A172 (cell line): ENCODE measurements at regions not wholly inside any gene's neighbourhood (a gene's known extent, or its start where the extent isn't known, plus 50 kb on each side); places are given as distances from the start of the nearest gene placed in this dataset.

Experiments
- DNase-seq: peaks from one replicate; pipeline ENCODE4 v3.0.0-alpha.2; 2015; ENCODE audit warnings: low spot score

DNA sequence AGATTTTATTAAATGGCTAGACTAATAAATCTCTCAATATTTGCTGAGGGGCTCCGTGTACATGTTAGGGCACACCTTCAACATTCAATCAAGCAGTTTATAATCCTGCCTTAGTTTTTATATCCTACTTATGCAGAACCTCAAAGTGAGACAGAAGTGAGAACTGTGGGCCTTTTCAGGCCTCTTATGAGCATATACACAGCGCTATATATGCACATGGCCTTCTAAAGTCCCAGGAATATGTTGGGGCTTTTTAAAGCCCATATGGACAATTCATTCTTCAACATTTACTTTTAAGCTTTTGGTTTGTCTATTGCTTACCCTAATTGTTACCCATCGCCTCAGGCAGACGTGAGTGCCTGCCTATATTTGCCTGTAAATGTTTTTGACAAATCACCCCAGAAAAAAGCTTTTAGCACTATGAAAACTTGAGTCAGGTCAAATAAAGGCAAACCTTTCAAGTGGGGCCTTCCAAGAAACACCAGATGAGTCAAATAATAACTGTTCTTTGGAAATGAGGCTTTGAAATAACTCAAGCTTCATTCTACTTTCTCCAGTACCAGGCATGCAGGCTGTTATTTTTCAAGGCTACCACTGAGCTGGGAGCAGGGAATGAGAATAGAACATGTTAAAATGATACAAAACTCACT lies 58.2 kb downstream of the ESM1 start:
- no peak for DNase-seq

DNA sequence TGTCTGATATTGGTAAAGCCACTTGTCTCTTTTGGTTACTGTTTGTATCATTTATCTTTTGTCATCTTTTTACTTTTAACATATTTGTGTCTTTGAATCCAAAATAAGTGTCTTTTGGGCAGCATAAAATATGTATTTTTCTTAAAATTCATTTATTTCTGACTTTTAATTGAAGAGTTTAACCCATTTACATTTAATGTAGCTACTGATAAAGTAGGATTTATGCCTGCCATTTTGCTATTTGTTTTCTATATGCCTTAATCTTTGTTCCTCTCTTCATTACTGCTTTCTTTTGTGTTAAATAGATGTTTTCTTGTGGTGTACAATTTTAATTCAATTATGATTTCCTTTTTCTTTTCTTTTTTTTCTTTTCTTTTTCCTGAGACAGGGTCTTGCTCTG lies 60.9 kb downstream of the ESM1 start:
- DNase-seq = no peak

- no peak for DNase-seq
Observed at GRCh38 chr5:54917323-54917722, 68.1 kb downstream of the ESM1 start.

DNA sequence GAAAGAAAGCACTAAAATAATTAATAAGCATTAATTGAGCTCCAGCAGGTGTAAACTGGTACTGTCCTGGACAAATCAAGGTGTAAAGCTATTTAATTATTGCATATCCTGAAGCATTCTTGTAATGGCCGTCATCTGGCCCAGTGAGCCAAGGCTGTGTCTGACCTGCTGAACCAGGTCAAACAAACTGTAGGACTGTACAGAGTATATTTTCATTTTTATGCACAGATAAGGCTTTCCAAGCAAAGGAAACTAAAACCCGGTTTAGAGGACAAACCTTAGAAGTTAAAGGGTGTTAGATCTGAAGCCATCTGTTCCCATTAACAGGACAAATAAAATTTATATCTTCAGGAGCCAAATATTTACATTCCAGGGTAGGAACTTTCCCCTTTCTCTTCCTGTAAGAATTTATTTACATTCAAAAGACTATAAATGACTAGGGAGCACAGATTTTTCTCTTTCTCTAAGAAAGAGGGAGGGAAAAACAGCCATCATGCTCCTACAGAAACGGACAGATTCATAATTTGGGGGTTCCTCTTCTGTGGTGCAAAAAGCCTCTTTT lies 69.8 kb downstream of the ESM1 start:
- DNase-seq = no peak

- no peak for DNase-seq
Observed at GRCh38 chr5:54912021-54912420, 73.4 kb downstream of the ESM1 start.

GRCh38 chr5:54909911-54910870 lies 75.2 kb downstream of the ESM1 start:
- DNase-seq = peak; percentile 10

DNA sequence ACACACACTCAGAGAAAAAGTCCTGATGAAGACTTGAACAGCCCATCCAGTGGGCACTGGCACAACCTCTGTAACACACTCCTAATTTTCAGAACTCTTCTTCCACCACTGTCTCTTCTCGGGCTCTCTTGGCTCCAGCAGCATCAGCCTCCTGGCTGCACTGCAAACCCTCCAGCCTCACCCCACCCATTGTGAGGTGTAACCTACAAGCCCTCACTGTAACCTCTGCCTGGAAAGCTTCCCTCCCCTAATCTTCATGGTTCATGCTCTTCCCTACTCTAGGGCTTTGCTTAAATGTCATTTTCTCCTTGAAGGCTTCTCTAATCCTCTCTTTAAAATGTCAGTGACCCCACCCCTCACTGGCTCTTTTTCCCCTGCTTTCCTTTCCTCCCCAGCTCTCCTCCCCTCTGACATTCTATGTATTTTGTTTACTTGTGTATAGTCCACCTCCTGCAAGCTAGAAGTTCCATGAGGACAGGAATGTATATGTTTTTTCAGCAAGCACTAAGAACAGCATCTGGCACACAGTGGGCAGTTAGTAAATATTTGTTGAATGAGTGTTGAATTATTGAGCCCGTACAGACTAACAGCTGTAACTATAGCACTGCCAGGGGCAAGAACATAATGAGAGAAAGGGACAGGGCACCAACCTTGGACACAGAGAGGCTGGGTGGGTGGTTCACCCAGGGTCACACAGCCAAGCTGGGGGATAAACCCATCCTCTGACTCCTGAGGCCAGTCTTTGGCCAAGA lies 76.4 kb downstream of the ESM1 start:
- no peak for DNase-seq

DNA sequence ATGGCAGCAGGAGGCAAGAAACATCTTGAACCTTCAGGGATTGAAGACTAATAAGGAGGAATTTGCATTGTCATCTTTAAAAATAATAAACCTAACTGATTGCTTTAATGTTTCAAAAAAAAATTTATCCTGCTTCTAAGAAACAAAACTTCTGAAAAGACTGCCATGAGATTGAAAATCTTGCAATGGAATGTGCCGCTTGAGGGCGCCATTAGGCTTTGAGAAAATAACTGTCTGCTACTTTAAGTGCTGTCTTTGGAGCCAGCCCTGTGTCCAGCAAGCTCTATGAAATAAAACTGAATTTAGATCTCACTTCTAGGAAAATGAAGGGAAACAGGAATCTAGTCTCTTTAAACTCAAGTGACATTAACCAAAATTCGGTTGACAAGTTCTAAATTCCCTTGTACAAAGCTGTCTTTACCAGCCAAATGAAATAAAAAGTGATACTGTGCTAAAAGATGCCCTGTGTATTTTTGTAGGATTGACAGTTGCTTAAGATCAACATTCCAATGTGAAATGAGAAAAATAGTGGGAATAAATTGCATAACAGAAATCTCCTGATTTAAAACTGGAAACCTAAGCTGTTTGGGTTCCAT lies 79.4 kb downstream of the ESM1 start:
- peak; percentile 64 for DNase-seq

GRCh38 chr5:54905246-54905795 lies 80.1 kb downstream of the ESM1 start:
- no peak for DNase-seq

DNA sequence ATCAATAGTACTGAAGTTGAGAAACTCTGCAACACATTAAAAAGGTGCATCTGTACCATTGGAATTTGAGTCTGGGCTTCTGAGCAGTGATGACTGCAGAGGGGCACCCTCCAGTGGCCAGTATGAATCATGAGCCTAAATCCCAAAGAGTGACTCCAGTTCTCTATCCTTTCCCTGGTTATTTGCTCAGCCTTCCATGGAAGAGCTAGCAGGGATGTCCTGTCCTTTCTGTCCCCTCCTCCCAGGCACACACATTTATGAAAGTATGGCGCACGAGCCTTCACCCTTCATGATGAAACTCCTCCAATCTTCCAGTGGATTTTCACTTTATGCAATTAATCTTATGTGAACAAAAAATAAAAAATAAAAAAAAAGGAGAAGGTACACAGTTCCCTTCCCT lies 81.0 kb downstream of the ESM1 start:
- DNase-seq = peak; percentile 59

DNA sequence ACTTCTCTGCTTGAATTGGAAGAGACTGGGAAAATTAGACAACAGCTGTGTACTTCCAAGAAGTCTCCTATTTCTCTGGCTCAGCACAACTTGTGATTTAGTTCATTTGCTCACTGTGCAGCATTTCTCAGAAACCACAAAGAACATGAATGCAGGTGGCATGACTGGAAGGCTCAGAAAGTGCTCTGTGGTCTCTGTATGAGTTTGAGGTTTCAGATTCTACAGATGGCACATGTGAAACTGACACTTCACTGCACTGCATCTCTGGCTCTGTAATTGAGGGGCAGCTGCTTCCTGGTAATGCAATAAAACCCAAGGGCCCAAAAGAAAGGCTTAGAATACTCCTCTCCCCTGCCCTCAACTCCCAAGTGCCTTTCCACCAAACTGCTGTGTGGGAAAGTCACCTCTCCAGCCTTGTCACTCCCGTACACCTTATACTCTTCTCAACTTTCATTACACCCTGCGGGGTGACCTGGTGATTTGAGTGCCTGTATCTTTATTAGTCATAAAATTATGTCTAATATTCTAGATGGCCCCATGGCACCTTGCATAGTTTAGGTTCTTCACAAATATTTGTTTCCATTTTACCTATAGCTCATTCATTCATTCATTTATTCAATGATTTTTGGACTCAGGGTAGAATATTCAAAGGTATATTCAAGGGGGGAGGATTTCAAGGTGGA lies 82.5 kb downstream of the ESM1 start:
- no peak for DNase-seq

DNA sequence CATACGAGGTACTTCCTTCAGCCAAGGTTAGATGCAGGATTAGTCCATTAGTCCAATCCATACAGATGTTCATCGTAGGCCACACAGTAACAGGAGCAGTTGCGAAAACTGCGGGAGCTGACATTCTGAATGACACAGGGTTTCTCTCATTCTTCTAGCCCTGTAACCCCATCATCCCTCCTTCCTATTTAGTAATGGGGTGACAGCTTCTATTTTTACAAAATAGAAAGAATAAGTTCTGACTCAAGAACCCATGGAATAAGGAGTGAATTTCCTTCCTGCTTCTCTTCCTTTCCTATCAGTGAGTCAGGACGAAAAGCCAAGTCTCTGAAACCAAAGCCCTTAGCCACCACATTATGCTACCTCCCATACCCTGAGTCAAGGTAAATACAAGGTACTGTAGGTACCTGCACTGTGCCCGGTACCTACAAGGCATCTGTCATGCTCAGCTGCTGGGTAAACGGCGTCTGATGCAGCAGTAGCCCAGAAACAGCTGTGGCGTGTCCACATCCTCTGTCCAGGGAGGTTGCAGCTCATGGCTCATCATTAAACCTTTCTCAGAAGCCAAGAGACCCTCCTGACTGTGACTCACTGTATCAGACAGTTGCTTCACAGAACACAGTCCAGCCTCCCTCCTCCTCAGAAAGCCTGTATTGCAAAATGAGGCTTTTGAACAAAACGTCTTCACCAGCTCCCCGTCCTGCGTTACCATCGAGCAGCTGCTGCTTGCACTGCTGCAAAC lies 84.2 kb downstream of the ESM1 start:
- DNase-seq = peak; percentile 18

GRCh38 chr5:54897001-54897400 lies 88.4 kb downstream of the ESM1 start:
- no peak for DNase-seq

DNA sequence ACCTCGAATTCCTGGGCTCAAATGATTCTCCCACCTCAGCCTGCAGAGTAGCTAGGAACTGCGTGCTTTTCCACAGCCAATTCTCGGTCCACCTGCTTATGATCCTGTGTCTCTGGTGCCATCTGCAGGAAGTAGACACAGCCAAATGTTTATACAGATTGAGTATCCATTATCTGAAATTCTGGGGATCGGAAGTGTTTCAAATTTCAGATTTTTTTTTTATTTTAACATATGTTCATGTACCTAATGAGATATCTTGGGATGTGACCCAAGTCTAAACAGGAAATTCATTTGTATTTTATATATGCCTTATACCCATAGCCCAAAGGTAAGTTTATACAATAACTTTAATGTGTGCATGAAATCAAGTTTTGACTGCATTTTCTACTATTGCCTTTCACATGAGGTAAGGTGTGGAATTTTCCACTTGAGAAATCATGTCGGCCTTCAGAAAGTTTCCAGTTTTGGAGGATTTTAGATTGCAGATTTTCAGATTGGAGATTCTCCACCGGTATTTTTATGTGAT lies 89.5 kb downstream of the ESM1 start:
- DNase-seq = peak; percentile 53

DNA sequence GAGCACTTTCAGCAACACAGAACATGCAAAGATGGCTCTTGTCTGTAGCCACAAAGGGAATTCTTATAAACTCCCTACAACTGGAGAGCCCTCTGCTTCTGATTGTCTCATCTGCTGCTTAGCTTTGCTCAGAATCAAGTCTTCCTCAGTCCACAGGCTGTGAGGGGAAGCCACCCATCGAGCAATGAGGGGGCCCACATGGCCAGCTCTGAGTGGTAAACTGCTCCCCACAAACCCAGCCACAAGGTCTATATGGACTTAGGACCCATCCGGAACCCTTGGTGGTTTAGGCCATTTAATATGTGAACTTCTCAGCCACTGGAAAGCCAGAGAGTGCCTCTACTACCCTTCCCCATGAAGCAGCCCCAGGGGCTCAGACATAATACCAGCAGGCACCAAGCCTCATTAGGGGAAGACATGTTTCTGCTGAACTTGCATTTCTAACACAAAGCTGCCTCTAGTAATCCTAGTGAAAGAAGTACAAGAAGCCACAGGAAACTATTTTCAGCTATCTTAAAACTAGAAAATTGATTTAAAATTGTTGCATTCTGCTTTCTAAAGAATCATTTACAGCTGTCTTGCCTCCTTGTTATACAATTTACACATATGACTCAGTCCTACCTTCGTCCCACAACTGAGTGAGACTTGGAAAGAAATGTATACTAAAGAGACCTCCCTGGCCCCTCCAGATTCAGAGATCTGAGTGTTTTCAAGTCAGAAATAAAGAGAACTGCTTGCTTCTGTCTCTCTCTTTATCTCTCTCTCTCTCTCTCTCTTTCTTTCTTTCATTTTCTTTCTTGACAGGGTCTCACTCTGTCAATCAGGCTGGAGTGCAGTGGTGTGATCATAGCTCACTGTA lies 90.2 kb downstream of the ESM1 start:
- DNase-seq = no peak

DNA sequence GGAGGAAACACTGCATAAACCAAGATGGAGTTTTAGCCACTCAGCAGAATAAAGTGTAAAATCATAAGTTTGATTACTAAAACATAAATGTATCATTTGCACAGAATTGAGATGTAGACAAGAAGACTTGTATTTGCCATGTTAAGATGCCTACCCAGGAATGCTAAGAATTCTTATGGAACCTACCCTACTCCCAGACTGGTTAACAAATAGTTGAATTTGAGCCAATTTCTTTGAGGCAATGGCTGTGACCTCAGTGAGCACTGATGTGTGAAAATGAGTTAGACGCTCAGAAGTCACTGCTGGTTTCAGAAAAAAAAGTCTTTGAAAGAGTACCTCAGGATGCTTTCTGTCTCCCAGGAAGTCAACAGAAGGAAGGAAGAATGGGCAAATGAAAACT lies 95.6 kb downstream of the ESM1 start:
- peak; percentile 90 for DNase-seq

- DNase-seq = no peak
Observed at GRCh38 chr5:54887663-54888062, 97.7 kb downstream of the ESM1 start.

DNA sequence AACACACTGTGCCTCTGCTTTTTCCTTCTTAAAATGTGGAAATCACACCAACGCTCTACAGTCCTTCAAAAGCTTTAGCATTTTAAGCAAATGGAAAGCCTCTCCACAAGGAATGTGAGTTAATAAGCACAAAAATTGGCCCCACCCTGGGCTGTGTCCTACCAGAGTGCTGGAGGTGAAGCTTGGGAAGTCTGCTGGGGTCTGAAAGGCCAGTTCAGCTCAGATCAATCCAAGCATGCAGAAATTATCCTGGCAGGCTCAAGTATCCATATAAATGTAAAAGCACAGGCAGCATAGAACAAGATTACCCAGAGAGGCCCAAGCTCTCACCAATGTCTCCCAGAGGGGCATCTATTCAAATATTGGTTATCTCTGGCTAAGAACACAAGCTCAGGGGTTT lies 98.5 kb downstream of the ESM1 start:
- no peak for DNase-seq

DNA sequence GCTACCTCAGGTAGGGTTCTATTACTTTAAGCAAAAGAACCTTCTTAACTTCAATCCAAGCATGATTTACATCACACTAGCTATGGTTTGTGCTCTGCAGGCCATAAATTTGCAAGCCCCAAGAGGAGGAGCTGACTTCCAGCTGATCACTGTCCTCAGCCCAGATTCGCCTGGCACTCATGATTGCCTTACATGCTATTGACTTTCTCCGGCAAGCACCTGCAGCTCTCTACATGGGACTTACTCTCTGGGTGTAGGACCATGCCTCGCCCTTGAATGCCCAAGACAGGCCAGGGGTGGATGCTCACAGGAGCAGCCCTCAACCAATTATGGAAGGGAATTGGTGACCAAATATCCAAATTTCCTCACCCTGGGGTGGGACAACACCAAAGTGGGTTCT lies 99.8 kb downstream of the ESM1 start:
- no peak for DNase-seq
